Endodermal cell (in vitro differentiated cells): ENCODE measurements at regions not wholly inside any gene's neighbourhood (a gene's known extent, or its start where the extent isn't known, plus 50 kb on each side); places are given as distances from the start of the nearest gene placed in this dataset.

Experiments
- DNase-seq: peaks from one replicate; pipeline ENCODE4 v3.0.0-alpha.2; 2017
- H3K27ac ChIP-seq: 2 replicates; pipeline ENCODE4 v1.5.1; 2013; ENCODE audit warnings: mild to moderate bottlenecking, low read depth, low read length, moderate library complexity
- H3K27me3 ChIP-seq: 2 replicates; pipeline ENCODE4 v1.6.1; 2013; ENCODE audit warnings: mild to moderate bottlenecking, low read length, moderate library complexity; ENCODE audit not compliant: insufficient read depth, control insufficient read depth, poor library complexity, severe bottlenecking
- H3K36me3 ChIP-seq: 2 replicates; pipeline ENCODE4 v1.7.0; 2013; ENCODE audit warnings: mild to moderate bottlenecking, low read length, moderate library complexity; ENCODE audit not compliant: control insufficient read depth, insufficient read depth
- H3K4me1 ChIP-seq: one replicate; pipeline ENCODE4 v1.7.0; 2013; ENCODE audit warnings: low read length; ENCODE audit not compliant: control insufficient read depth, insufficient read depth
- H3K4me3 ChIP-seq: 2 replicates; pipeline ENCODE4 v1.5.1; 2013; ENCODE audit warnings: mild to moderate bottlenecking, low read length, moderate library complexity
- H3K9ac ChIP-seq: 2 replicates; pipeline ENCODE4 v1.6.1; 2013; ENCODE audit warnings: mild to moderate bottlenecking, low read length, moderate library complexity; ENCODE audit not compliant: poor library complexity, severe bottlenecking; ENCODE audit errors: extremely low read depth
- H3K9me3 ChIP-seq: 2 replicates; pipeline ENCODE4 v1.6.1; 2013; ENCODE audit warnings: mild to moderate bottlenecking, low read length, moderate library complexity; ENCODE audit not compliant: control insufficient read depth
- H3K27ac Mint-ChIP-seq: 2 replicates; pipeline ENCODE4 v1.8.0; 2020; ENCODE audit warnings: mixed read lengths
- H3K27me3 Mint-ChIP-seq: 2 replicates; pipeline ENCODE4 v1.8.0; 2021; ENCODE audit warnings: mild to moderate bottlenecking, mixed read lengths; ENCODE audit not compliant: insufficient read depth
- H3K36me3 Mint-ChIP-seq: 2 replicates; pipeline ENCODE4 v1.8.0; 2020; ENCODE audit warnings: low read depth, mixed read lengths
- H3K4me1 Mint-ChIP-seq: 2 replicates; pipeline ENCODE4 v1.8.0; 2020; ENCODE audit warnings: mixed read lengths
- H3K4me3 Mint-ChIP-seq: 2 replicates; pipeline ENCODE4 v1.8.0; 2020; ENCODE audit warnings: mild to moderate bottlenecking, moderate library complexity, mixed read lengths
- H3K9me3 Mint-ChIP-seq: 2 replicates; pipeline ENCODE4 v1.8.0; 2020; ENCODE audit warnings: mild to moderate bottlenecking, mixed read lengths
- CTCF ChIP-seq: fragments of 200-600 bp; sonication (generic); conservative IDR thresholded peaks from 2 replicates; pipeline ENCODE4 v1.5.0; 2021; ENCODE audit warnings: antibody characterized with exemption, mild to moderate bottlenecking
- WGBS, 2 experiments: methylation state at CpG; one replicate each; pipeline versions ENCODE4 v1.1.5 to v1.1.7; 2013; ENCODE audit warnings: missing lambda C conversion rate in 2 of 2, mixed read lengths in 1 of 2; ENCODE audit not compliant: insufficient coverage in 1 of 2, insufficient read length in 1 of 2; 5-methylcytosine and 5-hydroxymethylcytosine counted together

- no peaks in the 10 kb centered on the region for H3K36me3 ChIP-seq
- no peaks in the 10 kb centered on the region for H3K27me3 Mint-ChIP-seq
- DNase-seq, result no peak
- no peaks in the 10 kb centered on the region for H3K4me1 Mint-ChIP-seq
- no peaks in the 10 kb centered on the region for H3K9me3 ChIP-seq
- no peak overlapping the region for H3K9ac ChIP-seq
- no peaks in the 10 kb centered on the region for H3K9me3 Mint-ChIP-seq
- no peak overlapping the region for H3K27ac ChIP-seq
- no peak overlapping the region for H3K4me3 Mint-ChIP-seq
- no peak for TF ChIP-seq CTCF
- no peaks in the 10 kb centered on the region for H3K36me3 Mint-ChIP-seq
- no peaks in the 10 kb centered on the region for H3K27me3 ChIP-seq
- H3K4me1 ChIP-seq, result no peaks in the 10 kb centered on the region
- H3K27ac Mint-ChIP-seq, result no peak overlapping the region
- 67 to 90% methylated on average over 1 of the region's 1 CpG for WGBS, 2 experiments
- no peak overlapping the region for H3K4me3 ChIP-seq
These were observed 445.6 kb upstream of the FRG2C start for GRCh38 chr3:75218577-75218976.

- Histone ChIP-seq H3K4me1 (no peaks in the 10 kb centered on the region), H3K4me3 (no peak overlapping the region), H3K9ac (no peak overlapping the region), H3K9me3 (no peaks in the 10 kb centered on the region), H3K27me3 (no peaks in the 10 kb centered on the region), H3K36me3 (no peaks in the 10 kb centered on the region), H3K27ac (no peak overlapping the region)
- TF ChIP-seq CTCF, result peak; percentile 38
- no peak overlapping the region for H3K4me3 Mint-ChIP-seq
- no peaks in the 10 kb centered on the region for H3K4me1 Mint-ChIP-seq
- DNase-seq, result peak; percentile 52
- no peaks in the 10 kb centered on the region for H3K36me3 Mint-ChIP-seq
- no peak overlapping the region for H3K27ac Mint-ChIP-seq
- no peaks in the 10 kb centered on the region for H3K9me3 Mint-ChIP-seq
- no peaks in the 10 kb centered on the region for H3K27me3 Mint-ChIP-seq
- 80 to 92% methylated on average over 3 to 4 of the region's 4 CpGs for WGBS, 2 experiments
These were observed 443.2 kb upstream of the FRG2C start for GRCh38 chr3:75220932-75221331.

- Histone ChIP-seq H3K9me3 (no peaks in the 10 kb centered on the region), H3K27ac (no peak overlapping the region), H3K27me3 (no peaks in the 10 kb centered on the region), H3K36me3 (no peaks in the 10 kb centered on the region), H3K4me3 (no peak overlapping the region), H3K4me1 (no peaks in the 10 kb centered on the region), H3K9ac (no peak overlapping the region)
- no peak for DNase-seq
- no peak overlapping the region for H3K27ac Mint-ChIP-seq
- no peak for TF ChIP-seq CTCF
- 89% methylated on average over 2 of the region's 2 CpGs; no CpG with 5 or more reads in 1 of the 2 experiments for WGBS, 2 experiments
- H3K4me3 Mint-ChIP-seq, result no peak overlapping the region
- peaks cover 2% of the 10 kb centered on the region for H3K4me1 Mint-ChIP-seq
- no peaks in the 10 kb centered on the region for H3K36me3 Mint-ChIP-seq
- no peaks in the 10 kb centered on the region for H3K27me3 Mint-ChIP-seq
- no peaks in the 10 kb centered on the region for H3K9me3 Mint-ChIP-seq
These were observed 439.7 kb upstream of the FRG2C start for GRCh38 chr3:75224412-75224811.
